ENCODE measurements at regions not wholly inside any gene's neighbourhood (a gene's known extent, or its start where the extent isn't known, plus 50 kb on each side); places are given as distances from the start of the nearest gene placed in this dataset.
A peak's percentile ranks its signal among the peaks of the same experiment; 100 is the strongest.

DNA sequence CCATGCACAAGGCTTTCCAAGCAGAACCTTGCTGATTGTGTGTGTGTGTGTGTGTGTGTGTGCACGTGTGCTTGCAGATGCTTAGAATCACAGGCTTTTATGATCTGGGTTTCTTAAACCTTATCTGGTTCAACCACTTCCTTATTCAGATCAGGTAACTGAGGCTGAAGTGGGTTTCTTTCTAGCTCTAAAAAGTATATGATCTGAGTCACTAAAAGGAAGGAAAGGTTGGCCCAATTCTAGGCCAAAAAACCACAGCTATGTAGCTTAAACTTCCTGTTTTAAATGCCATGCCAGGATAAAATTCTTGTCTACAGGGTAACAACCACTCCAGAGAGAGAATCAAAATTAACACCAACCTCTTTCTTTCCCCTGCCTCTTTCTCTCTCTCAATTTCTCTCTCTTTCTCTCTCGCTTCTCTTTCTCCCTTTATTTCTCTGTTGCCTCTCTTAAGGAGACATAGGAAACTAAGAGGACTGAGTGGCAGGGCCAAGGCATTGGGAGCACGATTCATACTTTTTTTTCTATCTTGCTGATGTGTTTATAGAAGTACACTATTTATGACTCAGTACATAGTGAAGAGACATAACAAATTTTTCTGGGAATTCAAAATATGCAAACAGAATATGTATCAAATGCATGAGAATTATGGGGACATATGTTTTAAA, 140.3 kb downstream of the TRIB2 start:
- H3K9ac ChIP-seq = peak overlapping the region; percentile 41; the same call in 1 of the 2 replicates
- in situ Hi-C loops (cut with MboI) = no loop called here
- H3K9me3 ChIP-seq (ENCODE audit: low read depth) = no peaks in the 10 kb centered on the region
- H3K27ac ChIP-seq = peak overlapping the region; percentile 85
- peaks cover 50% of the 10 kb centered on the region for H3F3A ChIP-seq (ENCODE audit: insufficient read depth)
- no peaks in the 10 kb centered on the region for H4K20me1 ChIP-seq (ENCODE audit: insufficient read depth)
- 48 to 56% methylated on average over 3 of the region's 3 CpGs for WGBS, 2 experiments (ENCODE audit: low coverage in 1 of 2, low lambda C conversion rate in 2 of 2, missing lambda C conversion rate in 2 of 2)
- peak; percentile 86 for DNase-seq
- peaks cover 58% of the 10 kb centered on the region for H3K4me1 ChIP-seq (ENCODE audit: insufficient read depth)
- peak overlapping the region; percentile 78 for H3K4me2 ChIP-seq (ENCODE audit: unreplicated experiment)
- H3K36me3 ChIP-seq (ENCODE audit: low read depth) = no peaks in the 10 kb centered on the region
- peak overlapping the region; percentile 71 for H2AFZ ChIP-seq
- no peaks in the 10 kb centered on the region for H3K9me2 ChIP-seq (ENCODE audit: insufficient read depth)
- peak overlapping the region; percentile 55 for H3K4me3 ChIP-seq
- H3K79me2 ChIP-seq (ENCODE audit: insufficient read depth) = no peaks in the 10 kb centered on the region
- TF ChIP-seq EZH2phosphoT487 (IDR thresholded peaks at IDR 0.05; ENCODE audit: insufficient read depth, low read depth) (no peak), EZH2 (IDR thresholded peaks at IDR 0.05; ENCODE audit: insufficient read depth, poor library complexity, severe bottlenecking) (no peak)
- H3K27me3 ChIP-seq (replicated peaks; ENCODE audit: insufficient read depth) = no peaks in the 10 kb centered on the region

DNA sequence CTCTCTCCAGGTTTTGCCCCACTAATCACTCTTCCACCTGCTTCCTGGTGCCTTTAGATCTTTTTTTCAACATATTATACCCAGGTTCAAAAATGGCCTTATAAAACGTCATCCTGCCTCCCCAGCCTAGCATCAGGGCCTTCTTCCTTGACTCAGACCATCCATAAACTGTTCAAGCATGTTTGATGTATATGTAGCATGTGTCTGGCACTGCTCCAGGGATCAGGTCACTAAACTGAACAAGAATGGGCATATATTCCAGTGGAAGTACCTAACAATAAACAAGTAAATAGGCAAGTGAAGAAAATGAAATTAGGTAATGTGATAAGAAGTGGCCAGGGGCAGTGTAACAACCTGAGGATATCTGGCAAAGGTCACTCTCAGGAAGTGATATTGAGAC, 141.2 kb downstream of the TRIB2 start:
- no peak for TF ChIP-seq EZH2 (IDR thresholded peaks at IDR 0.05; ENCODE audit: insufficient read depth, poor library complexity, severe bottlenecking)
- no peak for TF ChIP-seq EZH2phosphoT487 (IDR thresholded peaks at IDR 0.05; ENCODE audit: insufficient read depth, low read depth)
- Histone ChIP-seq H3K4me3 (no peak overlapping the region), H3F3A (ENCODE audit: insufficient read depth) (peaks cover 55% of the 10 kb centered on the region), H3K27me3 (replicated peaks; ENCODE audit: insufficient read depth) (no peaks in the 10 kb centered on the region), H4K20me1 (ENCODE audit: insufficient read depth) (no peaks in the 10 kb centered on the region), H3K9me2 (ENCODE audit: insufficient read depth) (no peaks in the 10 kb centered on the region), H3K4me2 (ENCODE audit: unreplicated experiment) (peak overlapping the region; percentile 78), H3K9ac (no peak overlapping the region), H3K36me3 (ENCODE audit: low read depth) (no peaks in the 10 kb centered on the region), H3K4me1 (ENCODE audit: insufficient read depth) (peaks cover 58% of the 10 kb centered on the region), H2AFZ (no peak overlapping the region), H3K27ac (peak overlapping the region; percentile 85), H3K79me2 (ENCODE audit: insufficient read depth) (no peaks in the 10 kb centered on the region), H3K9me3 (ENCODE audit: low read depth) (no peaks in the 10 kb centered on the region)
- WGBS, 2 experiments (ENCODE audit: low coverage in 1 of 2, low lambda C conversion rate in 2 of 2, missing lambda C conversion rate in 2 of 2) = 100% methylated on average over 1 of the region's 1 CpG
- in situ Hi-C loops (cut with MboI) = no loop called here
- DNase-seq = no peak

DNA sequence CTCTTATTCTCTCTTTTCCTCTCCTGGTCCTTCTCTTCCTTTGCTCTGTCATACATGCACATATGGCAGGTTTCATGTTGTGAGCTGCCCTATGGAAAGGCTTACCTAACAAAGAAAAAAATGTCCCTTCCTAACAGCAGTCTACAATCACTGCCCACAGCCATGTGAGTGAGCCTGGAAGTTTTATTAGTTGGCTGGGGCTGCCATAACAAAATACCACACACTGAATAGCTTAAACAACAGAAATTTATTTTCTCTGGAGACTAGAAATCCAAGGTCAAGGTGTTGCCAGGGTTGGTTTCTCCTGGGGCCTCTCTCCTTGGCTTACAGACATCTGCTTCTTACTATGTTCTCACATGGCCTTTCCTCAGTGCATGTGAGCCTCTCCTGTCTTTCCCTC, 142.1 kb downstream of the TRIB2 start:
- in situ Hi-C loops (cut with MboI) = no loop called here
- Histone ChIP-seq H3F3A (ENCODE audit: insufficient read depth) (peaks cover 55% of the 10 kb centered on the region), H3K79me2 (ENCODE audit: insufficient read depth) (no peaks in the 10 kb centered on the region), H3K27me3 (replicated peaks; ENCODE audit: insufficient read depth) (no peaks in the 10 kb centered on the region), H3K9me3 (ENCODE audit: low read depth) (no peaks in the 10 kb centered on the region), H3K9me2 (ENCODE audit: insufficient read depth) (no peaks in the 10 kb centered on the region), H3K27ac (peak overlapping the region; percentile 85), H3K9ac (no peak overlapping the region), H3K4me2 (ENCODE audit: unreplicated experiment) (peak overlapping the region; percentile 1), H2AFZ (peak overlapping the region; percentile 10; the same call in 1 of the 2 replicates), H3K4me3 (no peak overlapping the region), H3K36me3 (ENCODE audit: low read depth) (no peaks in the 10 kb centered on the region), H3K4me1 (ENCODE audit: insufficient read depth) (peaks cover 58% of the 10 kb centered on the region), H4K20me1 (ENCODE audit: insufficient read depth) (no peaks in the 10 kb centered on the region)
- peak; percentile 18 for DNase-seq
- TF ChIP-seq EZH2phosphoT487 (IDR thresholded peaks at IDR 0.05; ENCODE audit: insufficient read depth, low read depth) (no peak), EZH2 (IDR thresholded peaks at IDR 0.05; ENCODE audit: insufficient read depth, poor library complexity, severe bottlenecking) (no peak)

DNA sequence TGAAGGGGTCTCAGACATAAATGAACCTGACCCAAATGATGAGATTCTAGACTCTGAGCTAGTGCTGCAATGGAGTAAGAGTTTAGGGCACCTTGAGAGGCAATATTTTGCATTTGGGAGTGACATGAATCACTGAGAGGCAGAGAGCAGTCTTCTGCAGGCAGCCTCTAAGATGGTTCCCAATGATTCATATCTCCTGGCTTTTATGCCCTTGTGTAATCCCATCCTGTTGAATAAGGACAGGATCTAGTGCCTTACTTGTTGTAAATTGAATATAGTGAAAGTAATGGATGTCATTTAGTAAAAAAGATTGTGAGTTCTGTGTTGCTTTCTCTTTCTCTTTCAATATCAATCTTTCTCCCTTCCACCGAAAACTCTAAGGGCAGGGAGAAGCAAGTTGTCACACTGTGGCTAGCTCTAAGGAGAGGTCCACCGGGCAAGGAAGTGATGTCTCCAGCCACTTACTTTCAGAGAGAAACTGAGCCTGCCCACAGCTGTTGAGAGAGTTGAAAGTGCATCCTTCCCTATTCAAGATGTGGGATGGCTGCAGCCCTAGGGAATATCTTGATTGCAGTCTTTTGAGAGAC, 144.7 kb downstream of the TRIB2 start:
- no peaks in the 10 kb centered on the region for H3K9me3 ChIP-seq (ENCODE audit: low read depth)
- no peaks in the 10 kb centered on the region for H3K27me3 ChIP-seq (replicated peaks; ENCODE audit: insufficient read depth)
- TF ChIP-seq EZH2 (IDR thresholded peaks at IDR 0.05; ENCODE audit: insufficient read depth, poor library complexity, severe bottlenecking) (no peak), EZH2phosphoT487 (IDR thresholded peaks at IDR 0.05; ENCODE audit: insufficient read depth, low read depth) (no peak)
- peak; percentile 88 for DNase-seq
- H3K4me2 ChIP-seq (ENCODE audit: unreplicated experiment) = peak overlapping the region; percentile 51
- no peaks in the 10 kb centered on the region for H3K79me2 ChIP-seq (ENCODE audit: insufficient read depth)
- 54 to 60% methylated on average over 2 of the region's 2 CpGs for WGBS, 2 experiments (ENCODE audit: low coverage in 1 of 2, low lambda C conversion rate in 2 of 2, missing lambda C conversion rate in 2 of 2)
- H3K4me1 ChIP-seq (ENCODE audit: insufficient read depth) = peaks cover 46% of the 10 kb centered on the region
- peak overlapping the region; percentile 68 for H2AFZ ChIP-seq
- H3F3A ChIP-seq (ENCODE audit: insufficient read depth) = peaks cover 44% of the 10 kb centered on the region
- H3K9me2 ChIP-seq (ENCODE audit: insufficient read depth) = no peaks in the 10 kb centered on the region
- in situ Hi-C loops (cut with MboI) = no loop called here
- no peaks in the 10 kb centered on the region for H4K20me1 ChIP-seq (ENCODE audit: insufficient read depth)
- H3K9ac ChIP-seq = peak overlapping the region; percentile 23; the same call in 1 of the 2 replicates
- H3K4me3 ChIP-seq = no peak overlapping the region
- H3K27ac ChIP-seq = peak overlapping the region; percentile 54
- H3K36me3 ChIP-seq (ENCODE audit: low read depth) = no peaks in the 10 kb centered on the region

Data from GM23248 (cell line).